A673 (cell line): ENCODE measurements at regions not wholly inside any gene's neighbourhood (a gene's known extent, or its start where the extent isn't known, plus 50 kb on each side); places are given as distances from the start of the nearest gene placed in this dataset.

Source experiments
- CTCF ChIP-seq: fragments of 300-800, 200-600 bp; sonication (generic); conservative IDR thresholded peaks from 2 replicates; pipeline ENCODE4 v1.5.1; 2017; ENCODE audit warnings: low read depth, mild to moderate bottlenecking, antibody characterized with exemption, low read length, moderate library complexity, mixed read lengths
- EZH2 ChIP-seq: fragments of 200-600 bp; sonication (generic); IDR thresholded peaks from 2 replicates; pipeline ENCODE4 v1.6.1; 2017; ENCODE audit warnings: borderline replicate concordance, low read depth, mild to moderate bottlenecking, mixed read lengths, antibody characterized with exemption, low read length; ENCODE audit not compliant: poor library complexity, severe bottlenecking

- no peak for TF ChIP-seq CTCF
- no peak for TF ChIP-seq EZH2
These were observed 180.2 kb upstream of the CCN2 start for GRCh38 chr6:132131351-132131750.
